ENCODE measurements at regions not wholly inside any gene's neighbourhood (a gene's known extent, or its start where the extent isn't known, plus 50 kb on each side); places are given as distances from the start of the nearest gene placed in this dataset.
A peak's percentile ranks its signal among the peaks of the same experiment; 100 is the strongest.
"Not testable (repeated sequence)": the region's sequence is repeated elsewhere in the genome, so short reads cannot be mapped to it uniquely, and the experiment has no call there.

DNA sequence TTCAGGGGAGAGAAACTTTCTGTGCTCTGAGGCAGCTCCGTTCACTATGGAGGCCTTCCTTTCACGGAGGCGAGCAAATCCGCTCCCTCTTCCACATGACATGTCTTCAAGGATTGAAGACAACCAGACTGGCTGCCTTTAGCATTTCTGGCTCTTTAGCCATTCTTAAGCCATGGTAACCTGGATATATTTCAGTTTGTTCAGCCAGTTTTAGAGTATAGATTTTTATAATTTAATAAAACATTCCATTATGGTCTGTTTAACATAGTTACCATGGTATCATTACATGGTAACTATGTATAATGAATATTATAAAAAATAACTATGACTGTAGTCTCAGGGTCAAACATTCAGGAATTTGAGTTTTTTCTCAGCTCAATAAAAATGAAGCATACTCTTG is 54.2 kb upstream of the NFIA start:
- H3K27me3 ChIP-seq: no peaks in the 10 kb centered on the region
- H3K9me3 ChIP-seq (replicated peaks): 0 out of 2 replicates have a peak, but pooled peaks cover 2% of the 10 kb centered on the region
- no peak overlapping the region for H3K27ac ChIP-seq
- no peak for DNase-seq
- H3K4me1 ChIP-seq: no peaks in the 10 kb centered on the region
- no peak overlapping the region for H3K4me3 ChIP-seq
- no peaks in the 10 kb centered on the region for H3K36me3 ChIP-seq

DNA sequence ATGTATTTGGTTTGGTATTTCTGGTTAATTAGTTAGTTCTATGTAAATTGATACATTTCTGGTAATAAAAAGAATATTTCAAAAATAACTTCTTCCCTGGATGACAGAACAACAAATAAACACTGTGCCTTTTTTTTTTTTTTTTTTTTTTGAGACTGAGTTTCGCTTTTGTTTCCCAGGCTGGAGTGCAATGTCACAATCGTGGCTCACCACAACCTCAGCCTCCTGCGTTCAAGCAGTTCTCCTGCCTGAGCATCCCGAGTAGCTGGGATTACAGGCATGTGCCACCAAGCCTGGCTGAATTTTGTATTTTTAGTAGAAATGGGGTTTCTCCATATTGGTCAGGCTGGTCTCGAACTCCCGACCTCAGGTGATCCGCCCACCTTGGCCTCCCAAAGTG is 64.3 kb upstream of the NFIA start:
- not testable (repeated sequence) for H3K4me3 ChIP-seq; H3K27me3 ChIP-seq; H3K9me3 ChIP-seq (replicated peaks); H3K4me1 ChIP-seq; DNase-seq; H3K36me3 ChIP-seq; H3K27ac ChIP-seq

DNA sequence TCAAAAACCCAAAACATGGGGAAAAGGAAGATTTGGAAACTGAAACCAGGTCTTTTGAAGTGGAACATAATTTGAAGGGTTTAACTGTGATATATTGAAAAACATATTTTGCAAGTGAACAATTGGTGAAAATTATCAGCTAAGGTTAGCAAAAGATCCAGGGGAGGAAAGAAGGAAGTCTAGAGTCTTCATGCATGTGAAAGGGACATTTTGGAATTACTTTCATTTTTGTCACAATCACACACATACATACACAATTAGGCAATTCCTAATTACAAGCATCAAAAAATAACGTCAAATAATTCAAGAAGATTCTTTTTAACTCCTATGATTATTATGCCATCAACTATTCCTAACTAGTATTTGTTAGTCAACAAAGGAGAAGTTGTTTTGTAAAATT is 64.7 kb upstream of the NFIA start:
- no peaks in the 10 kb centered on the region for H3K4me1 ChIP-seq
- peaks cover 5% of the 10 kb centered on the region; the same call in 1 of the 2 replicates for H3K27me3 ChIP-seq
- H3K9me3 ChIP-seq (replicated peaks): peaks cover 2% of the 10 kb centered on the region; the same call in 1 of the 2 replicates
- no peak overlapping the region for H3K27ac ChIP-seq
- no peak overlapping the region for H3K4me3 ChIP-seq
- no peaks in the 10 kb centered on the region for H3K36me3 ChIP-seq
- DNase-seq: no peak

DNA sequence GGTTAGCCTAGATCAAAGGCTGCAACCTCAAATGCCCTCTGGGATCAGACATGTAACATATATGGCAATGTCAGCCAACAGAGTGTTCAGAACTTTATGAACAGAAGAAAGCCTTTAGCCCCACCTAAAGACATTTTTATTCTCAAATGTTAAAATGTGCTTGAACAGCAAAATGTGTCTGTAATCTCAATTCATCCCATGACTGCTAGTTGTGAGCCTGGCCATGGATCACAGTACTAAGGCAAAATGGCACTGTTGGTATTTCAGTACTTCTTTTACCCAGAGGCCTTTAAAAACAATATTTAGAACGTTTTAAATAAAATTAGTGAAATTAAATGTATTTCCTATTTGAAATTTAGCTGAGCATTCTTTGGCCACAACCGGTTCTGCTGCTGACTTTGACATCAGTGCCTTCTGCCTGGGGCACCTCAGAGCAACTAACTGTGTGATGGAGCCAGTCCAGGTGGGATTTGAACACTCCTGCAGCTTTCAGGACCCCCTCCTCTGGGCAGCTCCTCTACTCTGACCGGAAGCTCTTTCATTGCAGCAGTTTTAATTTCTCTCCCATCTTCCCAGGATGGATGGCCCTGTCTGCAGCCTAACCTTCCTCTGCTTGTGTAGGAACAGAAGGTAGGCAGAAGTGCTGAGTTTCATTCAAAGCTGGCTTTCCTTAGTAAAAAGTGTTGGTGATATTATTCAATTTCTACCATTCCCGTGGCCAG is 68.3 kb upstream of the NFIA start:
- H3K36me3 ChIP-seq: no peaks in the 10 kb centered on the region
- peaks cover 5% of the 10 kb centered on the region; the same call in 1 of the 2 replicates for H3K27me3 ChIP-seq
- peaks cover 2% of the 10 kb centered on the region; the same call in 1 of the 2 replicates for H3K9me3 ChIP-seq (replicated peaks)
- DNase-seq: no peak
- H3K4me3 ChIP-seq: no peak overlapping the region
- no peaks in the 10 kb centered on the region for H3K4me1 ChIP-seq
- no peak overlapping the region for H3K27ac ChIP-seq

DNA sequence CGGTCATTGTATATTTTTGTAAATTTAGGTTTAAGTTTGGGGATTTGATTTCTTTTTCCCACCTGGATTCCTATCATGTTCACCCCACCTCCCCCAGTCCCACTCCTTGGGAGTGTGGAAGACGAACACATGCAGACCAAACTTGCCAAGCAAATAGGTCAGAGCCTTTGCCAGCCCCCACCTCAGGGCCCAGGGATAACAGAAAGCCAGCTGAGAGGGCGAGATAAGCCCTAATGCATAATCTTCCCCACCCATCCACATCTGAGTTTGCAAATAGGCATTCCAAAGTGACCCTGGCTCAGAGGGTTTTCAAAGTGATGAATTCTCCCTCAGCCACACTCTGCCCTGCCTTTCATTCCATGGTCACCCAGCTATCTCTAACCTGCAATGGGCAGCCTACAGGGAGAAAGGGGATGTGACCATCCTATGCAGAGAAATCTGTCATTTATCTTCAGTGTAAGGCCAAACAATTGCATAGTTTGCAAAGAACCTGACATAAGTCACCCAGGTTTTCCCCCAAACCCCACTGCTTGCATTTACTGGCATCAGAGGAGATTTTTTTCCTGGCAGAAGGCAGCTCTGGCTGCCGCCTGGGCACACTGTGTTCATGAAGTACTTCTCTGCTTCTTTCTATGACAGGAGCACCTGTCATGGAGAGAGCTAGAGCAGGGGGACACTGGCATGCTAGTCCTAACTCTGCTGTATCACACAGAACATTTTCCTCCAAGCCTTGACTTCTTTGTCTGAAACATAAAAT is 69.0 kb upstream of the NFIA start:
- Histone ChIP-seq H3K27ac (no peak overlapping the region), H3K4me1 (no peaks in the 10 kb centered on the region), H3K9me3 (replicated peaks) (peaks cover 2% of the 10 kb centered on the region; the same call in 1 of the 2 replicates), H3K27me3 (peaks cover 5% of the 10 kb centered on the region; the same call in 1 of the 2 replicates), H3K36me3 (no peaks in the 10 kb centered on the region), H3K4me3 (no peak overlapping the region)
- no peak for DNase-seq

DNA sequence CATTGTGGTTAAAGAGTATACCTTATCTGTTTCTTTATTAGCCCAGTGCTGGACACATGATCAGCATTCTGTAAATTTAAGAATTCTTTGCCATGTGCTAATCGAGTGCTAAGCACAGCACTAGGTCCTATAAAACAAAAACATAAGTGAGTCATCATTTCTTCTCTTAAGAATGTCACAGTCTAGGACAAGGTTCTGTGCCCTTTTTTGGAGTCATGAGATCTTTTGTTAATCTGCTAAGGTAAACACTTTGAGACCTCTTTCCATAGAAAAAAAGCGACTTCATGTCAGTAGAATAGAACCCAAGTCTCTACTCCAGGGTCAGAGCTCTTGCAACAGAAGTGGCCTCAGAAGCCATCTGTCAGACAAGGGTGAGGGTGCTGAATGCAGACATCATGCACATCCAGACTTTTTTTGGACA is 70.0 kb upstream of the NFIA start:
- no peak for DNase-seq
- peaks cover 4% of the 10 kb centered on the region; the same call in 1 of the 2 replicates for H3K27me3 ChIP-seq
- no peaks in the 10 kb centered on the region for H3K4me1 ChIP-seq
- H3K9me3 ChIP-seq (replicated peaks): no peaks in the 10 kb centered on the region; the same call in 1 of the 2 replicates
- no peak overlapping the region for H3K4me3 ChIP-seq
- H3K36me3 ChIP-seq: no peaks in the 10 kb centered on the region
- H3K27ac ChIP-seq: no peak overlapping the region

DNA sequence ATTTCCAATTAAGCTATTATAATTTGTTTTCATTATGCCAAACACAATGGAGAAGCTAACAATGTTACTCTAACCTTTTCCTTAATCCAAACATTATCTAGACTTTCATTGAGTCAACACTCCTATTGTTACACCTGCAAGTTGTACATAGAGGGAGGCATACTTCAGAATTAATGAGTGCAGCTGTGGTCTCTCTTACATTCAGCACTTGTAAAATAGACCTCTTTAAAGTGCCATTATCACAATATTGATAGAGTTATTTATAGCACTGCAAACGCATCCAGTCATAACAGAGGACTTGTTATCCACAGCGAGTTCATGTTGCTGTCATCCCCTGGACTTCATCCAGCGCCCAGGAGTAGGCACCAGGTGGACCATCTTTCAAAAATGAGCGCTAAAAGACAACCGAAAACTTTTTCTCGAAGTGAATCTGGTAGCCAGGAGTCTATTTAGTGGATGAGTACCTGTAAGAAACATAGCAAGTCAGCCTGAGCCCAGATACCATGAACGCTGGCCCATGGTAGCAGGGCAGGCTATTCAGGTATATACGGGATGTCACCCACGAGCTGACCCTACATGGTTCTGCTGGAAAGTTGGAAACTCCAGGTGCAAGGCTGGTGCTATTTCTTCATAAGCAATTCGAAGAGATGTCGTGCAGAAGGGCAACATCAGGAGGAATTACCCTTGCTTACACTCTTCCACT is 70.6 kb upstream of the NFIA start:
- H3K27ac ChIP-seq: no peak overlapping the region
- H3K4me1 ChIP-seq: no peaks in the 10 kb centered on the region
- no peak overlapping the region for H3K4me3 ChIP-seq

DNA sequence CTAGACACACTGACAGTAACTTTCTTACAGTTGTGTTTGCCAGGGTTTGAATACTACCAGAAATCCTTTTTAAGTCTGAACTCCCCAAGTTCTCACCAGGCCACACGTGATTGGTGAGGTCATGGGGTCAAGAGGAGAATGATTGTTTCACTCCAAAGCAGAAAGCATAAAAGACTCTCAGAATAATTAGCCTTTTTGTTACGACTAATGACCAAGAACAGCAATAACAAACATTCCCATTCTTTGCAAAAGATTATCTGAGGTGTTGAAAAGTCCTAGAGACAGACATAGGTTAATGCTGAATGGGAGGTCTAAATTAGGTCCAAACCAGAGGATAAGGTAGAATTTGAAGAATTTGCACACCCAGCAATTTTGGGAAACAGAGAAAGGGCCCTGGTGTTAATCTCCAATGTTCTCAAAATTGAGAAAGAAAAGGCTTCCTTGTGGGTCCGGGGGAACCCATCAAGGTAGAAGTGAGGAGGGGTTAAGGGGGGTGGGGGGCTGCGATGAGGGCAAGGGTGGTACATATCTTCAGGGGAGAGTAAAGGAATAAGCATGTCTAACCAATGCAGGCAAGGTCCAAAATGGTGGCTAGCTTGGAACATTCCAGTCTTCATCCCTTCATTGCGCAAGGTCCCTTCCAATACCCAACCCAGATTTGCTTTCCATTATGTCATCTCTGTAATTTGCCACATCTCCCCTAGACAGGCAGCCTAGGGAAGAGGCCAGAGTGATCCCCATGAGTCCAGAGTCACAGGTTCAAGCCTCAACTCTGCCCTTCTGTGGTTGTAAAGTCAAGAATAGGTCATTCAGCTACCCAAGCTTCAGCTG is 74.6 kb upstream of the NFIA start:
- Histone ChIP-seq H3K27ac (no peak overlapping the region), H3K9me3 (replicated peaks) (no peaks in the 10 kb centered on the region), H3K36me3 (no peaks in the 10 kb centered on the region), H3K4me3 (no peak overlapping the region), H3K27me3 (no peaks in the 10 kb centered on the region), H3K4me1 (no peaks in the 10 kb centered on the region)
- no peak for DNase-seq

More for the DNA sequence above, 70.6 kb upstream of the NFIA start:
- H3K36me3 ChIP-seq: no peaks in the 10 kb centered on the region
- no peaks in the 10 kb centered on the region; the same call in 1 of the 2 replicates for H3K9me3 ChIP-seq (replicated peaks)
- H3K27me3 ChIP-seq: no peaks in the 10 kb centered on the region
- DNase-seq: no peak

DNA sequence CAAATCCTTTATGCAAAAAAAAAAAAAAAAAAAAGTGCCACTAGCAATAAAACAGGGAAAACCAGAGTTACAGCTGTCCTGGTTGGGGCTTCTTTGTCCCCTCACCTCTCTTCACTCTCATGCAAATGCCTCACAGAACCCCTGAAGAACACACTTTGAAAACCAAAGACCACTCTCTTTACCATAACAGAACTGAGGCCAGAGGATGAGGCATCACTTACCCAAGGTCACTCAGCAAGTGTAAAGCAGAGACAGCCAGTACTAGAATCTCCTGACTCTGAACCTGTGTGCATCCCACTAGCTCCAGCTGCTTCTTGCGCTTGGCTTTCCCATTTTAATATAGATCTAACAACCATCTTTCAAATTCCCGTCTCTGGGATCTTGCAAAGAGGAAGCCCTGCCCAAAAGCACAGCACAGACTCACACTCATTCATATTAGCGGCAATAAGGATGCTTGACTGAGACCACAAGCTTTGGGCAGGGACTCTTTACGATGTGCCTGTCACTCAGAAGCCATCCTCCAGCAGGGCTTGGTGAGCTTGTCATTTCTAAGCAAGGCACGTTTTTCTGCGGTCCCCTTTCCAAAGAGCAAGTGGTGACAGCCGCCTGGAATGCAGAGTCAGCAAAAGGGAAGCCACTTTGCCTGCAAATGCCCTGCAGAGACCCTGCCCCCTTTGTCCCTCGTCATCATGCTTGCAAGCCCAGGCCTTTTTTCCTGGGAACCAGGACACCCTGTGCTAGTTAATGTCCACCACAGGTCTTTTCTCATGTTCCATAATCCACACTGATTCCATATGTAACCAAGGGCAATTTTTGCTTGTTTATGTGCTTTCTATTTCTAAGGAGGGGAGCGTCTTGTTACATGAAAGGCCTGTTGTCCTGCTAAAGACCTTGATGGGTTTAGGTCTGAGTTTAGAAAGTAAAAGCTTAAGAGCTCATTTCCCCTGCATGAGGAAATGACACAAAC is 76.5 kb upstream of the NFIA start:
- no peaks in the 10 kb centered on the region for H3K27me3 ChIP-seq
- no peak for DNase-seq
- no peaks in the 10 kb centered on the region for H3K9me3 ChIP-seq (replicated peaks)
- no peak overlapping the region for H3K4me3 ChIP-seq
- H3K36me3 ChIP-seq: no peaks in the 10 kb centered on the region
- H3K4me1 ChIP-seq: no peaks in the 10 kb centered on the region
- no peak overlapping the region for H3K27ac ChIP-seq

DNA sequence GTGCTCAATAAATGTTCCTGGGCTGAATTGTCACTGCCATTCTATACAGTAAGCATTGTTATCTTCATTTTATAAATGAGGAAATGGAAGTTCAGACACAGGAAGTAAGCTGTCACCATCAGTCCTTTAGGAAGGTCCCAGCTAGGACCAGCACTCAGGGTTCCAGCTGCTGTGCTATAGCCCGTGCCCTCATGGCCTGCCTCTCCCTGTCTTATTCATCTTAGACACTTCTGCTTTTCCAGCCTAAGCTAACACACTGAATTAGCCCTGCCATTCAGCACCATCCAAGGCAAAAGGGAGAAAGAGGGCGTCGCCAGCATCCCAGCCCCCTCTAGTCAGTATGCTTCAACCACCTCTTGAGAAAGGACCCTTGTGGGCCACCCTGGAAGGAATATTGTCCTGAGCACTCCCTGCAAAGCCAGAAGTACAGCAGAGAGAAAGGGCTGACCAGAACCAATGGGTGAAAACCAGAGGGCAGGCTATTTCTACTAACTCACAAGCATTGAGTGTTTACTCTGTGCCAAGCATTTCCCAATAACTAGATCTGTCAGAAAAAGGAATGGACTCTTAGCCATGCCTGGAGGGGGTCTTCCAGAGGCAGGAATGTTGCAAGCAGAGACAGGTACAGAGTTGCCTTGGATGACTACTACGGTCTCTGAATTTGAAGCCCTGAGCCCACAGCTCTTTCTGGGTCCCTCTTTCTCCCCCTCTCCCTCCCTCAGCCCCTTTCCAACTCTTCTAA is 77.9 kb upstream of the NFIA start:
- DNase-seq: no peak
- no peak overlapping the region for H3K27ac ChIP-seq
- no peaks in the 10 kb centered on the region for H3K4me1 ChIP-seq
- no peaks in the 10 kb centered on the region for H3K9me3 ChIP-seq (replicated peaks)
- no peak overlapping the region for H3K4me3 ChIP-seq
- H3K27me3 ChIP-seq: no peaks in the 10 kb centered on the region
- no peaks in the 10 kb centered on the region for H3K36me3 ChIP-seq

DNA sequence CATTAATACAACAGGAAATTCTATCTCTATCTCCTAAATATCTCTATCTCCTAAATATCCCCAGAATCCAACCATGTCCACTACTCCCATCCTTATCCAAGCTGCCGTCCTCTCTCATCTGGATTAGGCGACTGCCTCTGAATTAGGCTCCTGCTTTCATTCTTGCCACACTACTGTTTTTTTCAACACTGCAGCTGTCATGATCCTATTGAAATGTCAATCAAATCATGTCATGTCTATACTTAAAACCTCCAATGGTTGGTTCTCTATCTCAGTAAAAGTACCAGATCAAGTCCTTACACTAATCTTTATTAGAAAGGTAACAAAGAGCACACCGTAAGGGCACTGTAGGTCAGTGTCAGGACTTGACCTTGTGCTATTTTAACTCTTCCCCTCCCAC is 82.0 kb upstream of the NFIA start:
- no peak overlapping the region for H3K27ac ChIP-seq
- H3K4me3 ChIP-seq: no peak overlapping the region
- H3K36me3 ChIP-seq: no peaks in the 10 kb centered on the region
- H3K9me3 ChIP-seq (replicated peaks): no peaks in the 10 kb centered on the region
- H3K27me3 ChIP-seq: no peaks in the 10 kb centered on the region
- no peaks in the 10 kb centered on the region for H3K4me1 ChIP-seq
- peak in 1 of 2 experiments; percentile 15 for DNase-seq

DNA sequence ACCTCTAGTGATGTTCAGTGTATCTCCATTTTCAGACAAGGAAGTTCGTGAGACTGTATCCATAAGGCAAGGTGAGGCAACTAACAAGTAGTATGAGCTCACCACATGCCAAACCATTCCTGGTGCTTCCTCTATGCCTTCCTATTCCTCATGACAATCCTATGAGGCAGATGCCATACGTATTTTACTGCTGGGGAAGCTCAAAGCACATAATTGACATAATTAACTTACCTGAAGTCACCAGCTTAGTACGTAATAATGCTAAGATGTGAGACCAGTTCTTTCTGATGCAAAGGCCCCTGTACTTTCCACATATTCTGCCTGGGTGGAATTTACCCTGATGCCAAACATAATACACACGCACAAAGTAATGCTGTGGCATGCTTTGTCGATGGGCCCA is 83.6 kb upstream of the NFIA start:
- H3K9me3 ChIP-seq (replicated peaks): no peaks in the 10 kb centered on the region
- H3K4me3 ChIP-seq: no peak overlapping the region
- no peak overlapping the region for H3K27ac ChIP-seq
- no peaks in the 10 kb centered on the region for H3K27me3 ChIP-seq
- H3K36me3 ChIP-seq: no peaks in the 10 kb centered on the region
- DNase-seq: no peak
- H3K4me1 ChIP-seq: no peaks in the 10 kb centered on the region

Data from SJCRH30 (cell line).